HL-60 (cell line): ENCODE measurements at regions not wholly inside any gene's neighbourhood (a gene's known extent, or its start where the extent isn't known, plus 50 kb on each side); places are given as distances from the start of the nearest gene placed in this dataset.

Experiments used
- DNase-seq, 2 experiments: peaks; one replicate each; pipeline ENCODE4 v3.0.0-alpha.2; 2010 to 2020; ENCODE audit warnings: low read depth in 1 of 2, low spot score in 1 of 2
- H3K27ac ChIP-seq: fragments of 250-450 bp; sonication (Bioruptor Pico); replicated peaks from 2 replicates; pipeline ENCODE4 v1.5.1; 2020; ENCODE audit warnings: mild to moderate bottlenecking, moderate library complexity
- H3K27me3 ChIP-seq: fragments of 250-450 bp; sonication (Bioruptor Pico); 2 replicates; pipeline ENCODE4 v1.5.1; 2021; ENCODE audit warnings: mild to moderate bottlenecking, moderate library complexity; ENCODE audit not compliant: insufficient read depth, poor library complexity, severe bottlenecking
- H3K4me3 ChIP-seq: replicated peaks from 2 replicates; pipeline ENCODE4 v1.5.1; 2011; ENCODE audit warnings: mild to moderate bottlenecking, control low read depth, low read length; ENCODE audit not compliant: insufficient read depth
- GABPA ChIP-seq: IDR thresholded peaks from 2 replicates; pipeline ENCODE4 v1.6.1; 2012; ENCODE audit warnings: low read depth
- POLR2AphosphoS5 ChIP-seq: IDR thresholded peaks from 2 replicates; pipeline ENCODE4 v1.6.1; 2012; ENCODE audit warnings: low read depth
- SPI1 ChIP-seq: IDR thresholded peaks from 2 replicates; pipeline ENCODE4 v1.6.1; 2012; ENCODE audit warnings: low read depth, mild to moderate bottlenecking, borderline replicate concordance
- TF ChIP-seq, protein P1 (sequence below): IDR thresholded peaks from one replicate; pipeline ENCODE4 v1.5.1; 2011; ENCODE audit warnings: low read length, control low read depth, inconsistent platforms; ENCODE audit not compliant: insufficient read depth
- TF ChIP-seq, protein P2 (sequence below): IDR thresholded peaks from 2 replicates; pipeline ENCODE4 v1.6.1; 2012; ENCODE audit warnings: low read depth; ENCODE audit not compliant: insufficient replicate concordance

GRCh38 chr10:70970830-70971229 is 82.5 kb upstream of the PCBD1 start:
- Histone ChIP-seq H3K4me3 (no peak overlapping the region), H3K27ac (no peak overlapping the region), H3K27me3 (no peaks in the 10 kb centered on the region)
- no peak for DNase-seq
- TF ChIP-seq POLR2AphosphoS5 (no peak), SPI1 (no peak), GABPA (no peak)
- TF ChIP-seq, protein P1, sequence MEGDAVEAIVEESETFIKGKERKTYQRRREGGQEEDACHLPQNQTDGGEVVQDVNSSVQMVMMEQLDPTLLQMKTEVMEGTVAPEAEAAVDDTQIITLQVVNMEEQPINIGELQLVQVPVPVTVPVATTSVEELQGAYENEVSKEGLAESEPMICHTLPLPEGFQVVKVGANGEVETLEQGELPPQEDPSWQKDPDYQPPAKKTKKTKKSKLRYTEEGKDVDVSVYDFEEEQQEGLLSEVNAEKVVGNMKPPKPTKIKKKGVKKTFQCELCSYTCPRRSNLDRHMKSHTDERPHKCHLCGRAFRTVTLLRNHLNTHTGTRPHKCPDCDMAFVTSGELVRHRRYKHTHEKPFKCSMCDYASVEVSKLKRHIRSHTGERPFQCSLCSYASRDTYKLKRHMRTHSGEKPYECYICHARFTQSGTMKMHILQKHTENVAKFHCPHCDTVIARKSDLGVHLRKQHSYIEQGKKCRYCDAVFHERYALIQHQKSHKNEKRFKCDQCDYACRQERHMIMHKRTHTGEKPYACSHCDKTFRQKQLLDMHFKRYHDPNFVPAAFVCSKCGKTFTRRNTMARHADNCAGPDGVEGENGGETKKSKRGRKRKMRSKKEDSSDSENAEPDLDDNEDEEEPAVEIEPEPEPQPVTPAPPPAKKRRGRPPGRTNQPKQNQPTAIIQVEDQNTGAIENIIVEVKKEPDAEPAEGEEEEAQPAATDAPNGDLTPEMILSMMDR: no peak
- TF ChIP-seq, protein P2, sequence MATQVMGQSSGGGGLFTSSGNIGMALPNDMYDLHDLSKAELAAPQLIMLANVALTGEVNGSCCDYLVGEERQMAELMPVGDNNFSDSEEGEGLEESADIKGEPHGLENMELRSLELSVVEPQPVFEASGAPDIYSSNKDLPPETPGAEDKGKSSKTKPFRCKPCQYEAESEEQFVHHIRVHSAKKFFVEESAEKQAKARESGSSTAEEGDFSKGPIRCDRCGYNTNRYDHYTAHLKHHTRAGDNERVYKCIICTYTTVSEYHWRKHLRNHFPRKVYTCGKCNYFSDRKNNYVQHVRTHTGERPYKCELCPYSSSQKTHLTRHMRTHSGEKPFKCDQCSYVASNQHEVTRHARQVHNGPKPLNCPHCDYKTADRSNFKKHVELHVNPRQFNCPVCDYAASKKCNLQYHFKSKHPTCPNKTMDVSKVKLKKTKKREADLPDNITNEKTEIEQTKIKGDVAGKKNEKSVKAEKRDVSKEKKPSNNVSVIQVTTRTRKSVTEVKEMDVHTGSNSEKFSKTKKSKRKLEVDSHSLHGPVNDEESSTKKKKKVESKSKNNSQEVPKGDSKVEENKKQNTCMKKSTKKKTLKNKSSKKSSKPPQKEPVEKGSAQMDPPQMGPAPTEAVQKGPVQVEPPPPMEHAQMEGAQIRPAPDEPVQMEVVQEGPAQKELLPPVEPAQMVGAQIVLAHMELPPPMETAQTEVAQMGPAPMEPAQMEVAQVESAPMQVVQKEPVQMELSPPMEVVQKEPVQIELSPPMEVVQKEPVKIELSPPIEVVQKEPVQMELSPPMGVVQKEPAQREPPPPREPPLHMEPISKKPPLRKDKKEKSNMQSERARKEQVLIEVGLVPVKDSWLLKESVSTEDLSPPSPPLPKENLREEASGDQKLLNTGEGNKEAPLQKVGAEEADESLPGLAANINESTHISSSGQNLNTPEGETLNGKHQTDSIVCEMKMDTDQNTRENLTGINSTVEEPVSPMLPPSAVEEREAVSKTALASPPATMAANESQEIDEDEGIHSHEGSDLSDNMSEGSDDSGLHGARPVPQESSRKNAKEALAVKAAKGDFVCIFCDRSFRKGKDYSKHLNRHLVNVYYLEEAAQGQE: no peak

GRCh38 chr10:70973275-70973674 is 84.9 kb upstream of the PCBD1 start:
- Histone ChIP-seq H3K27ac (no peak overlapping the region), H3K27me3 (no peaks in the 10 kb centered on the region), H3K4me3 (no peak overlapping the region)
- DNase-seq: no peak
- no peak for TF ChIP-seq SPI1
- TF ChIP-seq, protein P1: no peak
- TF ChIP-seq GABPA: no peak
- no peak for TF ChIP-seq POLR2AphosphoS5
- TF ChIP-seq, protein P2: no peak

DNA sequence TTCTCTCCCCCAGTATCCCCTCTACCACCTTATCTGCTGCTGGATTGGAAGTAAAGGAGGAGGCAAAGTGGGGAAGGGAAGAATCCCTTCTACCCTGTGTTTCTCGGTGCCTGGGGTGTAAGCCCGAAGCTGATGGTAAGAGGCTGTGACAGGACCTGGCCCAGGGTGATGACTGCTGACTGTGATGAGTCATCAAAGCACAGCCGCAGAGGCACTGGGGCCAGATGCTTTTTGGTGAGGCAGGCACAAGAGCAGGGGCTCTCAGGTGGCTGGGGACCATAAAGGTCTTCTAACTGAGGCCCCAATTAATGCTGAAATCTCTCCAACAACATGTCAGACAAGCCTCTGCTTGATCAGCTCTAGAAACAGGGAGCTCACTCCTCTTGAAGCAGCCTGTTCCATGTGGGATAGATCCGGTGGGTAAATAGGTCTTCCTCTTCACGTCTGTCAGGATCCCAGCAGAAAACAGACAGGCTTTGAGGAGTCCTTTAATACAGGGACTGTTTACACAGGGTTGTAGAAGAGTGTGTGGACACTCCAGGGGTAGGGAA is 86.1 kb upstream of the PCBD1 start:
- H3K27ac ChIP-seq: no peak overlapping the region
- no peaks in the 10 kb centered on the region for H3K27me3 ChIP-seq
- no peak overlapping the region for H3K4me3 ChIP-seq
- no peak for DNase-seq
- TF ChIP-seq POLR2AphosphoS5: no peak
- TF ChIP-seq SPI1: no peak
- TF ChIP-seq, protein P2: no peak
- TF ChIP-seq GABPA: no peak
- TF ChIP-seq, protein P1: no peak
